HepG2 (cell line): ENCODE measurements at regions not wholly inside any gene's neighbourhood (a gene's known extent, or its start where the extent isn't known, plus 50 kb on each side); places are given as distances from the start of the nearest gene placed in this dataset.

Source experiments
- FOXA3 ChIP-seq: IDR thresholded peaks from 2 replicates; pipeline ENCODE4 v1.6.1; 2016; ENCODE audit warnings: missing genetic modification reagents, missing compliant biosample characterization
- LCORL ChIP-seq, 2 experiments: fragments of 450-650 bp in 1 of 2; sonication (generic) in 1 of 2; formaldehyde crosslinking in 1 of 2; IDR thresholded peaks; 2 replicates each; pipeline versions ENCODE4 v1.5.0 to v1.6.1; 2017 to 2020; ENCODE audit warnings: antibody characterized with exemption in 1 of 2, missing genetic modification reagents in 1 of 2
- MEIS2 ChIP-seq: sonication (generic); formaldehyde crosslinking; IDR thresholded peaks from 2 replicates; pipeline ENCODE4 v1.9.0; 2021; ENCODE audit warnings: mild to moderate bottlenecking, missing genetic modification reagents
- ZBTB20 ChIP-seq: sonication (generic); formaldehyde crosslinking; IDR thresholded peaks from 2 replicates; pipeline ENCODE4 v1.8.1; 2023; ENCODE audit warnings: missing genetic modification reagents, low read depth, mild to moderate bottlenecking, borderline replicate concordance
- ZBTB38 ChIP-seq: sonication (generic); formaldehyde crosslinking; IDR thresholded peaks from 2 replicates; pipeline ENCODE4 v1.5.1; 2020; ENCODE audit warnings: mild to moderate bottlenecking, missing genetic modification reagents
- ZNF136 ChIP-seq: sonication (generic); formaldehyde crosslinking; IDR thresholded peaks from 2 replicates; pipeline ENCODE4 v1.8.1; 2022; ENCODE audit warnings: low read depth, mild to moderate bottlenecking, moderate library complexity, missing genetic modification reagents
- ZNF318 ChIP-seq: sonication (generic); formaldehyde crosslinking; IDR thresholded peaks from 2 replicates; pipeline ENCODE4 v1.4.0; 2020; ENCODE audit warnings: mild to moderate bottlenecking, missing genetic modification reagents
- ZNF33B ChIP-seq: sonication (generic); formaldehyde crosslinking; IDR thresholded peaks from 2 replicates; pipeline ENCODE4 v1.5.1; 2020; ENCODE audit warnings: mild to moderate bottlenecking, missing genetic modification reagents
- ZNF350 ChIP-seq: sonication (generic); formaldehyde crosslinking; IDR thresholded peaks from 2 replicates; pipeline ENCODE4 v1.4.0; 2020; ENCODE audit warnings: mild to moderate bottlenecking, low read depth, missing genetic modification reagents, borderline replicate concordance
- ZNF441 ChIP-seq: sonication (generic); formaldehyde crosslinking; IDR thresholded peaks from 2 replicates; pipeline ENCODE4 v1.7.0; 2021; ENCODE audit warnings: missing genetic modification reagents, borderline replicate concordance
- TF ChIP-seq, protein P1 (sequence below): sonication (generic); formaldehyde crosslinking; IDR thresholded peaks from 2 replicates; pipeline ENCODE4 v1.5.0; 2020; ENCODE audit warnings: mild to moderate bottlenecking, missing genetic modification reagents
- TF ChIP-seq, protein P2 (sequence below): sonication (generic); formaldehyde crosslinking; IDR thresholded peaks from 2 replicates; pipeline ENCODE4 v1.4.0; 2020; ENCODE audit warnings: mild to moderate bottlenecking, missing genetic modification reagents, borderline replicate concordance
- TF ChIP-seq, protein P3 (sequence below): sonication (generic); formaldehyde crosslinking; IDR thresholded peaks from 2 replicates; pipeline ENCODE4 v1.4.0; 2020; ENCODE audit warnings: missing genetic modification reagents
- TF ChIP-seq, protein P4 (sequence below): IDR thresholded peaks from 2 replicates; pipeline ENCODE4 v1.6.1; 2016; ENCODE audit warnings: mild to moderate bottlenecking, missing biosample characterization, missing genetic modification reagents

DNA sequence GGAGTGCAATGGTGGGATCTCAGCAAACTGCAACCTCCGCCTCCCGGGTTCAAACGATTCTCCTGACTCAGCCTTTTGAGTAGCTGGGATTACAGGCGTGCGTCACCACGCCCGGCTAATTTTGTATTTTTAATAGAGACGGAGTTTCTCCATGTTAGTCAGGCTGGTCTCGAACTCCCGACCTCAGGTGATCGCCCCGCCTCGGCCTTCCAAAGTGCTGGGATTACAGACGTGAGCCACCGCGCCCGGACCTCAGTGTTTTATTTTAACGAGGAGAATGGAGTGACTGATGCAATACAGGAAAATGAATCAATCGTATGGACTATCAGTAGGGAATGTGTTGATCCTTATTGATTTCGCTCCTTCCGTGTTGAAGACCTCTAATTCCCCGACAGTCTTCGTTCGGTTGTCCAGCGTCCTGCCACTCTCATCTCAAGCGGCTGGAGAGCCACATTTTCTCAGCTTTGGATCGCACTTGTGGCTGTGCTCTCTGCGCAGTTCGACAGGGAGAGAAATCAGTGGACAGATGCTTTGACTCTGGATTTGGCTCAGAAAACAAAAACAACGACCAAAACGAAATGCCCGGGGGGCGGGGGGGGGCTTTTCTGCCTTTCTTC, 166.2 kb downstream of the TRIM27 start (continued):
- TF ChIP-seq, protein P1, sequence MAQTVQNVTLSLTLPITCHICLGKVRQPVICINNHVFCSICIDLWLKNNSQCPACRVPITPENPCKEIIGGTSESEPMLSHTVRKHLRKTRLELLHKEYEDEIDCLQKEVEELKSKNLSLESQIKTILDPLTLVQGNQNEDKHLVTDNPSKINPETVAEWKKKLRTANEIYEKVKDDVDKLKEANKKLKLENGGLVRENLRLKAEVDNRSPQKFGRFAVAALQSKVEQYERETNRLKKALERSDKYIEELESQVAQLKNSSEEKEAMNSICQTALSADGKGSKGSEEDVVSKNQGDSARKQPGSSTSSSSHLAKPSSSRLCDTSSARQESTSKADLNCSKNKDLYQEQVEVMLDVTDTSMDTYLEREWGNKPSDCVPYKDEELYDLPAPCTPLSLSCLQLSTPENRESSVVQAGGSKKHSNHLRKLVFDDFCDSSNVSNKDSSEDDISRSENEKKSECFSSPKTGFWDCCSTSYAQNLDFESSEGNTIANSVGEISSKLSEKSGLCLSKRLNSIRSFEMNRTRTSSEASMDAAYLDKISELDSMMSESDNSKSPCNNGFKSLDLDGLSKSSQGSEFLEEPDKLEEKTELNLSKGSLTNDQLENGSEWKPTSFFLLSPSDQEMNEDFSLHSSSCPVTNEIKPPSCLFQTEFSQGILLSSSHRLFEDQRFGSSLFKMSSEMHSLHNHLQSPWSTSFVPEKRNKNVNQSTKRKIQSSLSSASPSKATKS (CRISPR knock-in tag) = 0 out of 2 replicates have a peak, but pooled peaks have one; percentile 6
- TF ChIP-seq ZBTB38 (CRISPR knock-in tag) (peak; percentile 23; the same call in 1 of the 2 replicates), ZNF350 (CRISPR knock-in tag) (peak; percentile 37; the same call in 1 of the 2 replicates), ZNF441 (CRISPR knock-in tag) (no peak), FOXA3 (CRISPR knock-in tag) (peak; percentile 38; the same call in 1 of the 2 replicates), ZNF33B (CRISPR knock-in tag) (no peak), LCORL (IDR thresholded peaks at IDR 0.05) (no peak), LCORL (CRISPR knock-in tag; IDR thresholded peaks at IDR 0.05) (no peak), ZNF318 (CRISPR knock-in tag) (0 out of 2 replicates have a peak, but pooled peaks have one; percentile 62), MEIS2 (CRISPR knock-in tag) (no peak), ZBTB20 (no peak), ZNF136 (no peak)
- TF ChIP-seq, protein P2, sequence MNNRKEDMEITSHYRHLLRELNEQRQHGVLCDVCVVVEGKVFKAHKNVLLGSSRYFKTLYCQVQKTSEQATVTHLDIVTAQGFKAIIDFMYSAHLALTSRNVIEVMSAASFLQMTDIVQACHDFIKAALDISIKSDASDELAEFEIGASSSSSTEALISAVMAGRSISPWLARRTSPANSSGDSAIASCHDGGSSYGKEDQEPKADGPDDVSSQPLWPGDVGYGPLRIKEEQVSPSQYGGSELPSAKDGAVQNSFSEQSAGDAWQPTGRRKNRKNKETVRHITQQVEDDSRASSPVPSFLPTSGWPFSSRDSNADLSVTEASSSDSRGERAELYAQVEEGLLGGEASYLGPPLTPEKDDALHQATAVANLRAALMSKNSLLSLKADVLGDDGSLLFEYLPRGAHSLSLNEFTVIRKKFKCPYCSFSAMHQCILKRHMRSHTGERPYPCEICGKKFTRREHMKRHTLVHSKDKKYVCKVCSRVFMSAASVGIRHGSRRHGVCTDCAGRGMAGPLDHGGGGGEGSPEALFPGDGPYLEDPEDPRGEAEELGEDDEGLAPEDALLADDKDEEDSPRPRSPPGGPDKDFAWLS (CRISPR knock-in tag) = no peak
- TF ChIP-seq, protein P3, sequence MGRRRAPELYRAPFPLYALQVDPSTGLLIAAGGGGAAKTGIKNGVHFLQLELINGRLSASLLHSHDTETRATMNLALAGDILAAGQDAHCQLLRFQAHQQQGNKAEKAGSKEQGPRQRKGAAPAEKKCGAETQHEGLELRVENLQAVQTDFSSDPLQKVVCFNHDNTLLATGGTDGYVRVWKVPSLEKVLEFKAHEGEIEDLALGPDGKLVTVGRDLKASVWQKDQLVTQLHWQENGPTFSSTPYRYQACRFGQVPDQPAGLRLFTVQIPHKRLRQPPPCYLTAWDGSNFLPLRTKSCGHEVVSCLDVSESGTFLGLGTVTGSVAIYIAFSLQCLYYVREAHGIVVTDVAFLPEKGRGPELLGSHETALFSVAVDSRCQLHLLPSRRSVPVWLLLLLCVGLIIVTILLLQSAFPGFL (CRISPR knock-in tag) = no peak
- TF ChIP-seq, protein P4, sequence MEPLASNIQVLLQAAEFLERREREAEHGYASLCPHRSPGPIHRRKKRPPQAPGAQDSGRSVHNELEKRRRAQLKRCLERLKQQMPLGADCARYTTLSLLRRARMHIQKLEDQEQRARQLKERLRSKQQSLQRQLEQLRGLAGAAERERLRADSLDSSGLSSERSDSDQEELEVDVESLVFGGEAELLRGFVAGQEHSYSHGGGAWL (CRISPR knock-in tag) = 0 out of 2 replicates have a peak, but pooled peaks have one; percentile 50
